Activated T-cell treated with anti-CD3 and anti-CD28 coated beads, Interleukin-2, amount 50 U/mL, for 24 hours (primary cell): ENCODE measurements at regions not wholly inside any gene's neighbourhood (a gene's known extent, or its start where the extent isn't known, plus 50 kb on each side); places are given as distances from the start of the nearest gene placed in this dataset.

Source experiments
- DNase-seq: peaks from one replicate; pipeline ENCODE4 v3.0.0-alpha.2; 2020
- H3K27ac Mint-ChIP-seq: 2 replicates; pipeline ENCODE4 v1.8.0; 2020; ENCODE audit warnings: mild to moderate bottlenecking, mixed read lengths
- H3K27me3 Mint-ChIP-seq: 2 replicates; pipeline ENCODE4 v1.8.0; 2020; ENCODE audit warnings: mixed read lengths
- H3K36me3 Mint-ChIP-seq: 2 replicates; pipeline ENCODE4 v1.8.0; 2020; ENCODE audit warnings: low read depth, mixed read lengths
- H3K4me1 Mint-ChIP-seq: 2 replicates; pipeline ENCODE4 v1.8.0; 2020; ENCODE audit warnings: low read depth, mixed read lengths
- H3K4me3 Mint-ChIP-seq: 2 replicates; pipeline ENCODE4 v1.8.0; 2020; ENCODE audit warnings: mild to moderate bottlenecking, moderate library complexity, mixed read lengths
- H3K9me3 Mint-ChIP-seq: 2 replicates; pipeline ENCODE4 v1.8.0; 2020; ENCODE audit warnings: mixed read lengths

GRCh38 chr6:167496707-167497106 lies 171.8 kb downstream of the TTLL2 start:
- Mint-ChIP-seq H3K4me3 (no peak overlapping the region), H3K27me3 (peaks cover 25% of the 10 kb centered on the region), H3K36me3 (no peaks in the 10 kb centered on the region), H3K27ac (no peak overlapping the region), H3K9me3 (no peaks in the 10 kb centered on the region), H3K4me1 (no peaks in the 10 kb centered on the region)
- no peak for DNase-seq

- Mint-ChIP-seq H3K36me3 (no peaks in the 10 kb centered on the region), H3K4me1 (no peaks in the 10 kb centered on the region), H3K27me3 (peaks cover 20% of the 10 kb centered on the region), H3K9me3 (no peaks in the 10 kb centered on the region), H3K4me3 (no peak overlapping the region), H3K27ac (no peak overlapping the region)
- no peak for DNase-seq
Observed at GRCh38 chr6:167497428-167498056, 172.7 kb downstream of the TTLL2 start.

- H3K27ac Mint-ChIP-seq, result no peak overlapping the region
- no peak overlapping the region for H3K4me3 Mint-ChIP-seq
- no peaks in the 10 kb centered on the region for H3K4me1 Mint-ChIP-seq
- peaks cover 20% of the 10 kb centered on the region for H3K27me3 Mint-ChIP-seq
- H3K36me3 Mint-ChIP-seq, result no peaks in the 10 kb centered on the region
- H3K9me3 Mint-ChIP-seq, result no peaks in the 10 kb centered on the region
- no peak for DNase-seq
Observed at GRCh38 chr6:167499161-167499660, 174.3 kb downstream of the TTLL2 start.

GRCh38 chr6:167500961-167501360 lies 176.1 kb downstream of the TTLL2 start:
- H3K4me3 Mint-ChIP-seq, result no peak overlapping the region

GRCh38 chr6:167501831-167502385 lies 177.0 kb downstream of the TTLL2 start:
- Mint-ChIP-seq H3K4me3 (no peak overlapping the region), H3K9me3 (no peaks in the 10 kb centered on the region), H3K27ac (no peak overlapping the region), H3K4me1 (no peaks in the 10 kb centered on the region), H3K36me3 (no peaks in the 10 kb centered on the region), H3K27me3 (peaks cover 7% of the 10 kb centered on the region)
- no peak for DNase-seq

More at GRCh38 chr6:167500961-167501360, 176.1 kb downstream of the TTLL2 start:
- DNase-seq, result no peak
- H3K4me1 Mint-ChIP-seq, result no peaks in the 10 kb centered on the region
- H3K27ac Mint-ChIP-seq, result no peak overlapping the region
- no peaks in the 10 kb centered on the region for H3K9me3 Mint-ChIP-seq
- H3K36me3 Mint-ChIP-seq, result no peaks in the 10 kb centered on the region
- peaks cover 15% of the 10 kb centered on the region for H3K27me3 Mint-ChIP-seq

- Mint-ChIP-seq H3K36me3 (no peaks in the 10 kb centered on the region), H3K27me3 (peaks cover 7% of the 10 kb centered on the region), H3K27ac (no peak overlapping the region), H3K9me3 (no peaks in the 10 kb centered on the region), H3K4me3 (no peak overlapping the region), H3K4me1 (no peaks in the 10 kb centered on the region)
- DNase-seq, result no peak
Observed at GRCh38 chr6:167502471-167502870, 177.6 kb downstream of the TTLL2 start.

- DNase-seq, result no peak
- no peaks in the 10 kb centered on the region for H3K4me1 Mint-ChIP-seq
- H3K4me3 Mint-ChIP-seq, result no peak overlapping the region
- no peak overlapping the region for H3K27ac Mint-ChIP-seq
- no peaks in the 10 kb centered on the region for H3K36me3 Mint-ChIP-seq
- H3K27me3 Mint-ChIP-seq, result no peaks in the 10 kb centered on the region
- H3K9me3 Mint-ChIP-seq, result no peaks in the 10 kb centered on the region
Observed at GRCh38 chr6:167504385-167504961, 179.6 kb downstream of the TTLL2 start.

GRCh38 chr6:167505199-167505598 lies 180.3 kb downstream of the TTLL2 start:
- Mint-ChIP-seq H3K4me3 (no peak overlapping the region), H3K9me3 (no peaks in the 10 kb centered on the region), H3K4me1 (no peaks in the 10 kb centered on the region), H3K27ac (no peak overlapping the region), H3K27me3 (no peaks in the 10 kb centered on the region), H3K36me3 (no peaks in the 10 kb centered on the region)
- no peak for DNase-seq

- DNase-seq, result no peak
- H3K27ac Mint-ChIP-seq, result no peak overlapping the region
- no peaks in the 10 kb centered on the region for H3K27me3 Mint-ChIP-seq
- no peaks in the 10 kb centered on the region for H3K9me3 Mint-ChIP-seq
- no peaks in the 10 kb centered on the region for H3K36me3 Mint-ChIP-seq
- no peaks in the 10 kb centered on the region for H3K4me1 Mint-ChIP-seq
- no peak overlapping the region for H3K4me3 Mint-ChIP-seq
Observed at GRCh38 chr6:167505782-167506181, 180.9 kb downstream of the TTLL2 start.

- no peak for DNase-seq
- Mint-ChIP-seq H3K4me1 (no peaks in the 10 kb centered on the region), H3K27me3 (peaks cover 2% of the 10 kb centered on the region), H3K36me3 (no peaks in the 10 kb centered on the region), H3K27ac (no peak overlapping the region), H3K9me3 (no peaks in the 10 kb centered on the region), H3K4me3 (no peak overlapping the region)
Observed at GRCh38 chr6:167506443-167507301, 181.8 kb downstream of the TTLL2 start.

GRCh38 chr6:167507376-167507945 lies 182.6 kb downstream of the TTLL2 start:
- no peaks in the 10 kb centered on the region for H3K36me3 Mint-ChIP-seq
- H3K27me3 Mint-ChIP-seq, result peaks cover 10% of the 10 kb centered on the region
- H3K27ac Mint-ChIP-seq, result no peak overlapping the region
- H3K4me1 Mint-ChIP-seq, result no peaks in the 10 kb centered on the region
- H3K4me3 Mint-ChIP-seq, result no peak overlapping the region
- H3K9me3 Mint-ChIP-seq, result no peaks in the 10 kb centered on the region
- no peak for DNase-seq

GRCh38 chr6:167508919-167509852 lies 184.3 kb downstream of the TTLL2 start:
- H3K36me3 Mint-ChIP-seq, result no peaks in the 10 kb centered on the region
- H3K4me3 Mint-ChIP-seq, result no peak overlapping the region
- H3K27ac Mint-ChIP-seq, result no peak overlapping the region
- H3K9me3 Mint-ChIP-seq, result no peaks in the 10 kb centered on the region
- H3K4me1 Mint-ChIP-seq, result no peaks in the 10 kb centered on the region
- H3K27me3 Mint-ChIP-seq, result peaks cover 23% of the 10 kb centered on the region
- no peak for DNase-seq

- peaks cover 23% of the 10 kb centered on the region for H3K27me3 Mint-ChIP-seq
- H3K9me3 Mint-ChIP-seq, result no peaks in the 10 kb centered on the region
- H3K4me1 Mint-ChIP-seq, result no peaks in the 10 kb centered on the region
- no peaks in the 10 kb centered on the region for H3K36me3 Mint-ChIP-seq
- H3K4me3 Mint-ChIP-seq, result no peak overlapping the region
- DNase-seq, result no peak
- no peak overlapping the region for H3K27ac Mint-ChIP-seq
Observed at GRCh38 chr6:167509853-167510220, 185.0 kb downstream of the TTLL2 start.

GRCh38 chr6:167510648-167511047 lies 185.8 kb downstream of the TTLL2 start:
- H3K9me3 Mint-ChIP-seq, result no peaks in the 10 kb centered on the region
- no peak overlapping the region for H3K4me3 Mint-ChIP-seq
- H3K27ac Mint-ChIP-seq, result no peak overlapping the region
- H3K27me3 Mint-ChIP-seq, result peaks cover 23% of the 10 kb centered on the region
- H3K36me3 Mint-ChIP-seq, result no peaks in the 10 kb centered on the region
- no peak for DNase-seq
- H3K4me1 Mint-ChIP-seq, result no peaks in the 10 kb centered on the region
